Stomach (tissue), 8 donors: ENCODE measurements at regions not wholly inside any gene's neighbourhood (a gene's known extent, or its start where the extent isn't known, plus 50 kb on each side); places are given as distances from the start of the nearest gene placed in this dataset.

Experiments used
- DNase-seq, 2 donors: peaks; one replicate each; pipeline versions ENCODE4 v3.0.0 to v3.0.0-alpha.2; 2013 to 2019
- H3K27ac ChIP-seq, 5 donors: fragments of 200-600 bp in 4 of 5; sonication (generic) in 4 of 5; one replicate each; pipeline ENCODE4 v1.5.1; 2013 to 2019; ENCODE audit warnings: mild to moderate bottlenecking in 1 of 5, moderate library complexity in 1 of 5
- H3K27me3 ChIP-seq, 3 donors: fragments of 200-600 bp; sonication (generic); one replicate each; pipeline ENCODE4 v1.5.1; 2017 to 2019; ENCODE audit warnings: mixed run types in 1 of 3
- H3K36me3 ChIP-seq, 4 donors: fragments of 200-600 bp; sonication (generic); 1 replicate in 3 of 4; 2 replicates in 1 of 4; pipeline ENCODE4 v1.5.1; 2016 to 2019
- H3K4me1 ChIP-seq, 4 donors: fragments of 200-600 bp; sonication (generic); one replicate each; pipeline ENCODE4 v1.5.1; 2016 to 2019
- H3K4me3 ChIP-seq, 4 donors: fragments of 200-600 bp; sonication (generic) in 3 of 4; one replicate each; pipeline ENCODE4 v1.5.1; 2016 to 2019; ENCODE audit warnings: mild to moderate bottlenecking in 1 of 4
- H3K9me3 ChIP-seq, 4 donors: fragments of 200-600 bp; sonication (generic); one replicate each; pipeline ENCODE4 v1.5.1; 2016 to 2019
- CTCF ChIP-seq, 7 experiments: fragments of 450-650 bp in 4 of 7; fragments of 200-600 bp in 3 of 7; sonication (generic) in 3 of 7; IDR thresholded peaks; one replicate each; pipeline ENCODE4 v1.5.1; 2016 to 2019; ENCODE audit warnings: antibody characterized with exemption in 7 of 7, control low read depth in 2 of 7, mild to moderate bottlenecking in 1 of 7
- EP300 ChIP-seq: sonication (generic); formaldehyde crosslinking; IDR thresholded peaks from one replicate; pipeline ENCODE4 v1.6.1; 2017; ENCODE audit warnings: antibody characterized with exemption
- POLR2A ChIP-seq, 4 donors: fragments of 450-650 bp; IDR thresholded peaks; one replicate each; pipeline ENCODE4 v1.6.1; 2016; ENCODE audit warnings: antibody characterized with exemption in 4 of 4, control low read depth in 2 of 4, mild to moderate bottlenecking in 1 of 4, moderate library complexity in 1 of 4
- POLR2AphosphoS5 ChIP-seq, 3 donors: sonication (generic); formaldehyde crosslinking; IDR thresholded peaks; one replicate each; pipeline ENCODE4 v1.6.1; 2016; ENCODE audit warnings: antibody characterized with exemption in 3 of 3
- WGBS, 5 donors: extraction: QIAGEN DNeasy Blood & Tissue Kit in 3 of 5; methylation state at CpG; one replicate each; pipeline versions ENCODE4 v1.1.5 to v1.1.7; 2013 to 2018; 5-methylcytosine and 5-hydroxymethylcytosine counted together
- intact Hi-C: fragments of 100-400 bp; cut with DNase I; formaldehyde crosslinking; loops from one replicate; pipeline ENCODE4 v1.15.1; 2023; ENCODE audit warnings: low total_unique reads
- donor health status: healthy with polysubstance abuse.
- donor health status: Bipolar disorder and iron deficiency.
- donor health status: healthy.

- Histone ChIP-seq H3K27ac (no peak overlapping the region), H3K4me1 (no peaks in the 10 kb centered on the region), H3K36me3 (no peaks in the 10 kb centered on the region), H3K4me3 (no peak overlapping the region), H3K9me3 (no peaks in the 10 kb centered on the region), H3K27me3 (no peaks in the 10 kb centered on the region)
- no peak for DNase-seq
- WGBS, 5 donors: 75 to 82% (median 79%) methylated on average over 5 of the region's 5 CpGs
- no peak for TF ChIP-seq CTCF (IDR thresholded peaks at IDR 0.05)
- TF ChIP-seq EP300: no peak
- TF ChIP-seq POLR2A (IDR thresholded peaks at IDR 0.05): no peak
- intact Hi-C loops: loop anchor here (10.0 kb wide), 1 partner anchor 1214 kb away; no protein-coding TSS in a partner anchor
Measured at GRCh38 chr5:82340799-82341198, 62.6 kb upstream of the RPS23 start.

GRCh38 chr5:82339792-82340191 lies 61.6 kb upstream of the RPS23 start:
- WGBS, 5 donors: 83 to 89% (median 87%) methylated on average over 3 of the region's 3 CpGs

GRCh38 chr5:82338771-82339373 lies 60.7 kb upstream of the RPS23 start:
- TF ChIP-seq POLR2A (IDR thresholded peaks at IDR 0.05) (no peak), CTCF (IDR thresholded peaks at IDR 0.05) (no peak), EP300 (no peak), POLR2AphosphoS5 (IDR thresholded peaks at IDR 0.05) (no peak)
- H3K4me3 ChIP-seq: no peak overlapping the region
- peaks cover 0 to 16% (median 3%) of the 10 kb centered on the region in 4 donors for H3K4me1 ChIP-seq
- WGBS, 5 donors: 78 to 91% (median 89%) methylated on average over 5 of the region's 5 CpGs
- intact Hi-C loops: no loop called here
- DNase-seq: no peak
- no peaks in the 10 kb centered on the region for H3K36me3 ChIP-seq
- no peaks in the 10 kb centered on the region for H3K9me3 ChIP-seq
- no peak overlapping the region for H3K27ac ChIP-seq
- H3K27me3 ChIP-seq: no peaks in the 10 kb centered on the region

More at GRCh38 chr5:82339792-82340191, 61.6 kb upstream of the RPS23 start:
- no peaks in the 10 kb centered on the region for H3K27me3 ChIP-seq
- no peak for TF ChIP-seq EP300
- no peak for TF ChIP-seq POLR2AphosphoS5 (IDR thresholded peaks at IDR 0.05)
- TF ChIP-seq CTCF (IDR thresholded peaks at IDR 0.05): no peak
- no peak for TF ChIP-seq POLR2A (IDR thresholded peaks at IDR 0.05)
- no peak overlapping the region for H3K4me3 ChIP-seq
- H3K27ac ChIP-seq: no peak overlapping the region
- H3K4me1 ChIP-seq: peaks cover 0 to 8% (median 0%) of the 10 kb centered on the region in 4 donors
- intact Hi-C loops: loop anchor here (10.0 kb wide), 1 partner anchor 1215 kb away; no protein-coding TSS in a partner anchor
- no peak for DNase-seq
- no peaks in the 10 kb centered on the region for H3K36me3 ChIP-seq
- no peaks in the 10 kb centered on the region for H3K9me3 ChIP-seq

- intact Hi-C loops: no loop called here
- no peak overlapping the region for H3K27ac ChIP-seq
- no peak for DNase-seq
- H3K9me3 ChIP-seq: no peaks in the 10 kb centered on the region
- no peaks in the 10 kb centered on the region for H3K36me3 ChIP-seq
- WGBS, 5 donors: 88 to 97% (median 95%) methylated on average over 1 of the region's 1 CpG
- H3K4me3 ChIP-seq: no peak overlapping the region
- peaks cover 0 to 16% (median 3%) of the 10 kb centered on the region in 4 donors for H3K4me1 ChIP-seq
- TF ChIP-seq EP300 (no peak), CTCF (IDR thresholded peaks at IDR 0.05) (no peak), POLR2A (IDR thresholded peaks at IDR 0.05) (no peak), POLR2AphosphoS5 (IDR thresholded peaks at IDR 0.05) (no peak)
- H3K27me3 ChIP-seq: no peaks in the 10 kb centered on the region
Measured at GRCh38 chr5:82336959-82337351, 58.8 kb upstream of the RPS23 start.
